H1 (cell line): ENCODE measurements at regions not wholly inside any gene's neighbourhood (a gene's known extent, or its start where the extent isn't known, plus 50 kb on each side); places are given as distances from the start of the nearest gene placed in this dataset.

Experiments
- CTCF ChIA-PET: fragments of 300-600 bp; sonication (Branson Sonifier 250); formaldehyde crosslinking; loops from one replicate; lab custom pipeline; 2021; ENCODE audit not compliant: partially characterized antibody; lab: Charles Lee
- POLR2A ChIA-PET: fragments of 300-600 bp; sonication (Branson Sonifier 250); formaldehyde crosslinking; loops from one replicate; lab custom pipeline; 2021; ENCODE audit warnings: inconsistent platforms; ENCODE audit not compliant: partially characterized antibody; lab: Charles Lee
- DNase-seq, 2 experiments: peaks; one replicate each; pipeline versions ENCODE4 v3.0.0 to v3.0.0-alpha.2; 2010 to 2022; ENCODE audit warnings: low spot score in 2 of 2, low read depth in 1 of 2, mixed read lengths in 1 of 2
- FAIRE-seq: peaks from 2 replicates; lab custom pipeline; 2011; peaks lifted over from hg19 to GRCh38; lab: Jason Lieb, UNC
- H2AFZ ChIP-seq: 2 replicates; pipeline ENCODE4 v1.8.1; 2012; ENCODE audit warnings: low read length, inconsistent platforms
- H2AK5ac ChIP-seq: 2 replicates; pipeline ENCODE4 v1.6.1; 2013; ENCODE audit warnings: low read depth, low read length
- H2BK120ac ChIP-seq: replicated peaks from 2 replicates; pipeline ENCODE3; 2013; ENCODE audit warnings: low read depth, low read length, inconsistent platforms
- H2BK12ac ChIP-seq: 2 replicates; pipeline ENCODE4 v1.6.1; 2013; ENCODE audit warnings: low read depth, low read length
- H2BK15ac ChIP-seq: 2 replicates; pipeline ENCODE4 v1.6.1; 2013; ENCODE audit warnings: low read length
- H2BK20ac ChIP-seq: 2 replicates; pipeline ENCODE4 v1.6.1; 2013; ENCODE audit warnings: low read length
- H2BK5ac ChIP-seq: 2 replicates; pipeline ENCODE4 v1.6.1; 2013; ENCODE audit warnings: low read depth, low read length
- H3K14ac ChIP-seq: 2 replicates; pipeline ENCODE4 v1.6.1; 2013; ENCODE audit warnings: inconsistent platforms; ENCODE audit not compliant: insufficient read length
- H3K18ac ChIP-seq: 2 replicates; pipeline ENCODE4 v1.6.1; 2013; ENCODE audit warnings: low read length; ENCODE audit errors: extremely low read depth
- H3K23ac ChIP-seq: 2 replicates; pipeline ENCODE4 v1.6.1; 2013; ENCODE audit warnings: inconsistent platforms; ENCODE audit not compliant: insufficient read length
- H3K23me2 ChIP-seq: 2 replicates; pipeline ENCODE4 v1.6.1; 2013; ENCODE audit warnings: low read depth, low read length
- H3K27ac ChIP-seq: 2 replicates; pipeline ENCODE4 v1.6.1; 2011; ENCODE audit warnings: low read depth, low read length, inconsistent platforms
- H3K27me3 ChIP-seq, 4 experiments: replicated peaks in 1 of 4; 1 replicate in 1 of 4; 2 replicates in 3 of 4; pipeline versions ENCODE4 v1.6.1 to v1.8.1; 2011 to 2013; ENCODE audit warnings: low read length in 3 of 4, mild to moderate bottlenecking in 3 of 4, inconsistent platforms in 2 of 4, mixed read lengths in 2 of 4, moderate library complexity in 1 of 4; ENCODE audit not compliant: control insufficient read depth in 3 of 4, insufficient read depth in 3 of 4; ENCODE audit errors: extremely low read depth in 1 of 4
- H3K36me3 ChIP-seq, 4 experiments: 2 replicates each; pipeline versions ENCODE4 v1.6.1 to v1.8.1; 2011 to 2013; ENCODE audit warnings: mild to moderate bottlenecking in 4 of 4, low read length in 3 of 4, moderate library complexity in 2 of 4, control low read depth in 1 of 4, inconsistent platforms in 1 of 4; ENCODE audit not compliant: insufficient read depth in 4 of 4, control insufficient read depth in 2 of 4
- H3K4ac ChIP-seq: replicated peaks from 2 replicates; pipeline ENCODE3; 2013; ENCODE audit warnings: low read length, low read depth, mixed read lengths, inconsistent platforms; ENCODE audit not compliant: insufficient read length
- H3K4me1 ChIP-seq, 4 experiments: replicated peaks in 1 of 4; 1 replicate in 1 of 4; 2 replicates in 3 of 4; pipeline versions ENCODE4 v1.6.1 to v1.8.1; 2011 to 2013; ENCODE audit warnings: low read length in 3 of 4, inconsistent platforms in 2 of 4, mixed read lengths in 1 of 4; ENCODE audit not compliant: insufficient read depth in 4 of 4, control insufficient read depth in 3 of 4
- H3K4me2 ChIP-seq, 2 experiments: 2 replicates each; pipeline versions ENCODE4 v1.6.1 to v1.8.1; 2011 to 2013; ENCODE audit warnings: low read depth in 2 of 2, low read length in 2 of 2, control low read depth in 1 of 2, inconsistent platforms in 1 of 2, mild to moderate bottlenecking in 1 of 2; ENCODE audit not compliant: insufficient read depth in 1 of 2
- H3K4me3 ChIP-seq, 4 experiments: fragments of 200-600, 300-600 bp in 1 of 4; sonication (generic), shearing (Covaris generic), sonication (Bioruptor Twin) in 1 of 4; 2 replicates each; pipeline versions ENCODE4 v1.5.1 to v1.8.1; 2011 to 2016; ENCODE audit warnings: low read length in 4 of 4, low read depth in 3 of 4, control low read depth in 2 of 4, inconsistent platforms in 2 of 4, mild to moderate bottlenecking in 2 of 4, mixed read lengths in 1 of 4, moderate library complexity in 1 of 4; ENCODE audit not compliant: insufficient read depth in 2 of 4; ENCODE audit errors: extremely low read depth in 1 of 4
- H3K56ac ChIP-seq: replicated peaks from 2 replicates; pipeline ENCODE3; 2013; ENCODE audit warnings: low read depth, mild to moderate bottlenecking, mixed read lengths, low read length, inconsistent platforms; ENCODE audit not compliant: insufficient read length
- H3K79me1 ChIP-seq: 2 replicates; pipeline ENCODE4 v1.6.1; 2013; ENCODE audit warnings: low read depth, low read length, control low read depth
- H3K79me2 ChIP-seq, 2 experiments: 2 replicates each; pipeline versions ENCODE4 v1.6.1 to v1.8.1; 2012 to 2013; ENCODE audit warnings: low read length in 2 of 2, mild to moderate bottlenecking in 2 of 2, inconsistent platforms in 1 of 2; ENCODE audit not compliant: insufficient read depth in 2 of 2, control insufficient read depth in 1 of 2
- H3K9ac ChIP-seq, 4 experiments: replicated peaks in 1 of 4; 1 replicate in 1 of 4; 2 replicates in 3 of 4; pipeline versions ENCODE4 v1.6.1 to v1.8.1; 2011 to 2013; ENCODE audit warnings: low read depth in 3 of 4, low read length in 3 of 4, control low read depth in 2 of 4, mild to moderate bottlenecking in 2 of 4, moderate library complexity in 2 of 4, inconsistent platforms in 1 of 4; ENCODE audit errors: extremely low read depth in 1 of 4
- H3K9me3 ChIP-seq, 2 experiments: 2 replicates each; pipeline versions ENCODE4 v1.6.1 to v1.8.1; 2012 to 2013; ENCODE audit warnings: mild to moderate bottlenecking in 2 of 2, moderate library complexity in 2 of 2, control low read depth in 1 of 2, inconsistent platforms in 1 of 2, low read depth in 1 of 2, low read length in 1 of 2, mixed read lengths in 1 of 2; ENCODE audit not compliant: insufficient read depth in 2 of 2
- H4K20me1 ChIP-seq, 2 experiments: replicated peaks in 1 of 2; 2 replicates each; pipeline versions ENCODE3 to v1.8.1; 2011 to 2013; ENCODE audit warnings: inconsistent platforms in 2 of 2, low read length in 2 of 2, mild to moderate bottlenecking in 1 of 2; ENCODE audit not compliant: insufficient read depth in 2 of 2, control insufficient read depth in 1 of 2
- H4K5ac ChIP-seq: 2 replicates; pipeline ENCODE4 v1.6.1; 2013; ENCODE audit warnings: low read length, low read depth, mixed read lengths, inconsistent platforms; ENCODE audit not compliant: insufficient read length
- H4K8ac ChIP-seq: 2 replicates; pipeline ENCODE4 v1.8.0; 2013; ENCODE audit warnings: mild to moderate bottlenecking, moderate library complexity, low read length, inconsistent platforms; ENCODE audit not compliant: insufficient read depth; ENCODE audit errors: extremely low read depth
- H4K91ac ChIP-seq: replicated peaks from 2 replicates; pipeline ENCODE3; 2013; ENCODE audit warnings: low read length, mixed read lengths, inconsistent platforms; ENCODE audit not compliant: insufficient read length
- RBBP5 ChIP-seq: IDR thresholded peaks from 2 replicates; pipeline ENCODE4 v1.7.1; 2012; ENCODE audit warnings: low read depth, mild to moderate bottlenecking, inconsistent platforms, low read length, moderate library complexity, borderline replicate concordance
- RXRA ChIP-seq: IDR thresholded peaks from 2 replicates; pipeline ENCODE4 v1.6.1; 2011; ENCODE audit warnings: low read depth, mild to moderate bottlenecking, low read length, moderate library complexity; ENCODE audit not compliant: insufficient read depth
- WGBS, 2 experiments: shearing (Covaris generic) in 1 of 2; methylation state at CpG; one replicate each; pipeline versions ENCODE4 v1.1.6 to v1.1.7; 2013 to 2015; ENCODE audit warnings: low lambda C conversion rate in 2 of 2, mixed read lengths in 2 of 2, inconsistent platforms in 1 of 2, low coverage in 1 of 2, missing lambda C conversion rate in 1 of 2; ENCODE audit not compliant: insufficient replicate concordance in 2 of 2, insufficient coverage in 1 of 2, insufficient read length in 1 of 2; ENCODE audit errors: extremely low coverage in 1 of 2, missing lambda C conversion rate in 1 of 2; 5-methylcytosine and 5-hydroxymethylcytosine counted together
- TF ChIP-seq, protein P1 (sequence below): IDR thresholded peaks from 2 replicates; pipeline ENCODE4 v1.6.1; 2012; ENCODE audit warnings: inconsistent platforms

DNA sequence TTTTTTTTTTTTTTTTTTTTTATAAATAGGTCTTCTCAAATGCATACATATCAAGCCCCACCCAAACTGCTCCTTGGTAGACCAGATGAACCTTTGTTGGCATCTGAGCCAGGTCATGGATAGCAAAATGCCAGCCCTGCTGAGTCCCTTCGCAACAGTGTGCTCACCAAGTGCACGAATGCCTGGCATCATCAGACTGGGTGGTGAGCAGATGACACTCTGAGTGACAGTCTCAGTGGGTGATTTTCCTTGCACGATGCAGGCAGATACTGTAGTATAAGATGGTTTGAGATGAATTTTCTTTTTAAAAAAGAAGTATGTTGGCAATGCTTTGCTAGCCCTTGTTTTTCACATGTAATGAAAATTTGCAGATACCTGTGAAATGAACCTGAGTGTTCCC, 74.0 kb downstream of the RCN1 start:
- H2BK12ac ChIP-seq: no peak overlapping the region
- H4K8ac ChIP-seq: no peak overlapping the region
- H3K4ac ChIP-seq: no peak overlapping the region
- H3K9me3 ChIP-seq: no peaks in the 10 kb centered on the region
- no peak overlapping the region for H4K91ac ChIP-seq
- WGBS, 2 experiments: 88% methylated on average over 3 of the region's 3 CpGs; no CpG with 5 or more reads in 1 of the 2 experiments
- no peak for DNase-seq
- TF ChIP-seq, protein P1, sequence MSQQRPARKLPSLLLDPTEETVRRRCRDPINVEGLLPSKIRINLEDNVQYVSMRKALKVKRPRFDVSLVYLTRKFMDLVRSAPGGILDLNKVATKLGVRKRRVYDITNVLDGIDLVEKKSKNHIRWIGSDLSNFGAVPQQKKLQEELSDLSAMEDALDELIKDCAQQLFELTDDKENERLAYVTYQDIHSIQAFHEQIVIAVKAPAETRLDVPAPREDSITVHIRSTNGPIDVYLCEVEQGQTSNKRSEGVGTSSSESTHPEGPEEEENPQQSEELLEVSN: no peak
- TF ChIP-seq RBBP5 (no peak), RXRA (no peak)
- no peak overlapping the region for H3K27ac ChIP-seq
- no peak overlapping the region for H3K18ac ChIP-seq
- no peak overlapping the region for H3K14ac ChIP-seq
- no peaks in the 10 kb centered on the region for H3K27me3 ChIP-seq
- H3K79me1 ChIP-seq: no peaks in the 10 kb centered on the region
- H3K4me3 ChIP-seq: no peak overlapping the region
- no peaks in the 10 kb centered on the region for H3K36me3 ChIP-seq
- H2BK120ac ChIP-seq: no peak overlapping the region
- H2AFZ ChIP-seq: no peak overlapping the region
- no peak overlapping the region for H2BK20ac ChIP-seq
- H2AK5ac ChIP-seq: no peak overlapping the region
- H3K9ac ChIP-seq: no peak overlapping the region
- H3K4me2 ChIP-seq: no peak overlapping the region
- no peaks in the 10 kb centered on the region for H3K4me1 ChIP-seq
- no peak overlapping the region for H4K5ac ChIP-seq
- ChIA-PET POLR2A (no interaction called here), CTCF (interaction anchor here (0.7 to 10.0 kb wide), 4 partner anchors 10 to 111 kb away, joined by 3 to 74 read pairs (median 4); no protein-coding TSS in a partner anchor)
- no peak overlapping the region for H2BK5ac ChIP-seq
- no peak overlapping the region for H3K23ac ChIP-seq
- H3K79me2 ChIP-seq: no peaks in the 10 kb centered on the region
- no peak for FAIRE-seq
- no peaks in the 10 kb centered on the region for H4K20me1 ChIP-seq
- H3K56ac ChIP-seq: no peak overlapping the region
- no peak overlapping the region for H2BK15ac ChIP-seq
- no peaks in the 10 kb centered on the region for H3K23me2 ChIP-seq
